HG02938 (cell line): ENCODE measurements at regions not wholly inside any gene's neighbourhood (a gene's known extent, or its start where the extent isn't known, plus 50 kb on each side); places are given as distances from the start of the nearest gene placed in this dataset.
"Not testable (repeated sequence)": the region's sequence is repeated elsewhere in the genome, so short reads cannot be mapped to it uniquely, and the experiment has no call there.

Source experiments
- ATAC-seq: cut with Tn5 transposase; IDR thresholded peaks from one replicate; pipeline ENCODE4 v1.9.1; 2021; ENCODE audit warnings: mild to moderate bottlenecking, moderate library complexity; ENCODE audit not compliant: unreplicated experiment

DNA sequence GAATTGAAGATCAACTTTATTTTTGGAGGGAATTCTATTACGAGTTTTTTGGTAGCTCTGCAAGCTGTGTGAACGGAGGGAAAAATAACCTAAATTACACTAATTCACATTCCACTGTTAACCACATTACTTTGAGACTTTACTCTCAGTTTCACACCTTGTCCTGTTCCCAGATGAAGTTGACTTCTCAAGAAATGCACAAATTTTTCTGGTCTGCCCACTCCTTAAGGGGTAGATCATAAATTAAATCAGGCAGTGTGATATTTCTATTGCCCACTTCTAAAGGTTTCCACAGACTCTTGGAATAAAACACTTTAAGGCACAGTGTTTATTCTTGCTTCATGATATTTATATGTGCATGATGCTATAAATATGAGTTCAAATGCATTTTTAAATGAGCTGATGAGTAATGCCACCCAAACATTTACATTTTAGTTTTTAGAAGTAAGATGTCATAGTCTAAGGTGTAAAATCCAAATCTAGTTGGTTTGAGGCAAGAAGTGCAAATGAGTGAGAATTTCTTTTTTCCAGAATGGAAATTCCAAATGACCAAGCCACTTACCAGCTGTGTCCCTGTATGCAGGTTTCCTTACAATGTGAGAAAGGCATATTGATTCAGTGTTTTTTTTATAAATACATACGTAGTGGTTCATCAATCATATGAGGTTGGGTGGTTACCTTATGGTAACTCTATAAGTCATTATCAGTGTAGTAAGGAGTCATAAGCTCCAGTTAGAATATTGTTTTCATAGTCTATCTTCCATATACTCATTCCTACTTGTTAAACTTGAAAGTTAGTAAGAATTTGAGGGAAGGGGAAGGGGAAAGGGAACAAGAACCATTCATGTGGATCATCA is 437.7 kb upstream of the MEF2C start:
- ATAC-seq, result no peak

GRCh38 chr5:89317838-89318237 is 434.9 kb upstream of the MEF2C start:
- not testable (repeated sequence) for ATAC-seq

DNA sequence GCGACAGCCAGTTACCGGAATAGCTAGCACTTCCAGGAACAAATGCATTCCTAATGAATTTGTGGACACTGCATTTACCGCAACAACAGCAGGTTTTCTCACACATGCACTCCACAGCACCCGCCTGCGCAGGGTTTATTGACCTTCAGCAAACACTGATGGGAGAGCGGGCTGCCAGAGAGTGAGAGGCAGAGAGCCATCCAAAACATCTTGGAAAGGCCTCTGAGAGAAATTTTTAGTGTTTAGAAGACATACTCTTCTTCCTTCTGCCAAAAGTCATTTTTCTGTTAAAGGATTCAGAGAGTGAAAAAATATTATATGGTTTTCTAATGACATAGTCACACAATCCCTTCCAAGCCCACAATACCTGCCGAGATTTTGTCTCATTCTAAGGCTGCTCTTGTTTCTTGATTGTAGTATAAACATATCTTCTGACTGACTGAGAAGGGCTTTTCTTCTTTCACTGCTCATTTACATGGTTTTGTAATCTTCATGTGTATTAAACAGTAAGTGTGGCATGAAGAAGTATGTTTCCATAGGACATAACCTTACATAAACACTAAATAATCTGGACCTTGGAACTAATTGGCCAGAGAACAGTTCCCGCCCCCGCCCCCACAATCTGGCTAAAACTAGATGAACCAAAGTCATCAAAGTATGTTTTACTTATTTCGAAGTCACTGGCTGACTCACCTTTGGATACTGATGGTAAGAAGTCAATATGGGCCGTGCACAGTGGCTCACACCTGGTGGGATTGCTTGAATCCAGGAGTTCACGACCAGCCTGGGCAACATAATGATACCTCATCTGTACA is 432.5 kb upstream of the MEF2C start:
- no peak for ATAC-seq

- ATAC-seq, result peak; percentile 97
These were observed 431.0 kb upstream of the MEF2C start for GRCh38 chr5:89313804-89314588.

DNA sequence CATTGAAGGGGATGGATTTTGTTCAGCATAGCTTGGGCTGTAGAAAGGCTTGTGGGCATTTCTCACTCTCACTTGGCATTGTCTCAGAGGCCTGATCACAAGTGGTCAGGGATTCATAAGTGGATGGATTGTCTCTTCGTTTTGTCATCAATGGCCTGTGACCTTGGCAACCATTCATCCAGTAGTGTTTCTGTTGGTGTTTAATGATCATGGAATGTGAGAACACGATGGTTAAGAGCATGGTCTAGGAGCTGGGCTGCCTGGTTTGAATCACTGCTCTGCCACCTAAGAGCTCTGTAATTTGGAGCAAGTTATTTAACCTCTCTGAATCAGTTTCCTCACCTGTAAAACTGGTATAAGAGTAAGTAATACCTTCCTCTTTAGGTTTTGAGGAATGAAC is 430.1 kb upstream of the MEF2C start:
- no peak for ATAC-seq

GRCh38 chr5:89309268-89309667 is 426.3 kb upstream of the MEF2C start:
- no peak for ATAC-seq

DNA sequence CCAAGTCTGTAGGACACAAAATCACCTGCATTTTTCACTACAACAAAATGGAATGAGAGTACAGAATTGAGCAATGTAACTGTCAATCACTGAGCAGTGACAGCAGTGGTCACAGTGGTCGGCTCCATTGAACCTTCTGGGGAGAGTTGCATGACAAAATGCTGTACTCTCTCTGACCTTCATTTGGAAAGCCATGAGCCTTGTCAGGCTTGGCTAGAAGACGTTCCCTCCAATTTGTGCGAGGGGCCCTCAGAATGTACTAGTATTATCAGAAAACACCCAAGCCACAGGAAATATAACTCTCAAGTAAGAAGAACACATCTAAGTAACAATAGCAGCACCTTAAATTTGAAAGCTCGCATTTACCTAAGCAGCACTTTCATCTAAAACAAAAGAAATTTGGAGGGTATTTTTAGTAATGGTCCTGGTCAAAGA is 425.6 kb upstream of the MEF2C start:
- ATAC-seq, result peak; percentile 93

- no peak for ATAC-seq
These were observed 425.0 kb upstream of the MEF2C start for GRCh38 chr5:89307972-89308371.

- not testable (repeated sequence) for ATAC-seq
These were observed 424.2 kb upstream of the MEF2C start for GRCh38 chr5:89307141-89307540.

- peak; percentile 73 for ATAC-seq
These were observed 420.1 kb upstream of the MEF2C start for GRCh38 chr5:89303033-89303480.

DNA sequence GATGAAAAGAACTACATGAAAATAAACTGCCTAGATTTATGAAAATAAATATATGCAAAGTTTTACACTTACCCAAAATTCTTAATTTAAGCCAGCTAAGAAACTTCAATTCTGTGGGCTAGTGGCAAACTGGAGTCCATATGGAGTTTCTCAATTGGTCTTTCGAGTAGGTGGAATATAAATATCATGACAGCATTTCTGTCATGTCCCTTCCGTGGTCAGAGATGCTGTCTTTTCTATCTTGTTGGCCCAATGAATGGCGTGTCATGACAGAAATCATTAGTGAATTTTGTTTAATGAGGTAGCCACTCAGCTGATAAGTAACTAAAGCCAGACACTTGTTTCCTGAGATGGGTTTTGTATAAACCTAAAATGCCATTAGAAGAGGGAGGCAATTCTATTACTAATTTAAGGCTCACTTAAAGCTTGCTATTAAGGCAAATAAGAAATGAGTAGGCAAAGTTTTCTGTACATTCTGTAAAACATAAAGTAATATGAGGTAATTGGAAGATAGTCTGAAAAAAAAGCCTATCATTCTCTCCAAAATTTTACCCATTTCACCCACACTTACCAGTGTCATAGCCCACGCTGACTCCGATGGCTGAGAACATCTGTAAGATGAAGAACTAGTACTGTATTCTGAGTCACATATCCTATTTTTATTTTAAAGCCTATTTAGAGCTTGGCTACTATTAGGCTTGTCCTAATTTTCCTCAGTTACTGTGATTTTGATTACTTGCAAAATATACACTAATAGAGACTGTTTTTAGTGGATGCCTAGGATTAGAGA is 419.3 kb upstream of the MEF2C start:
- peak; percentile 32 for ATAC-seq

- peak; percentile 79 for ATAC-seq
These were observed 418.5 kb upstream of the MEF2C start for GRCh38 chr5:89301321-89302025.

DNA sequence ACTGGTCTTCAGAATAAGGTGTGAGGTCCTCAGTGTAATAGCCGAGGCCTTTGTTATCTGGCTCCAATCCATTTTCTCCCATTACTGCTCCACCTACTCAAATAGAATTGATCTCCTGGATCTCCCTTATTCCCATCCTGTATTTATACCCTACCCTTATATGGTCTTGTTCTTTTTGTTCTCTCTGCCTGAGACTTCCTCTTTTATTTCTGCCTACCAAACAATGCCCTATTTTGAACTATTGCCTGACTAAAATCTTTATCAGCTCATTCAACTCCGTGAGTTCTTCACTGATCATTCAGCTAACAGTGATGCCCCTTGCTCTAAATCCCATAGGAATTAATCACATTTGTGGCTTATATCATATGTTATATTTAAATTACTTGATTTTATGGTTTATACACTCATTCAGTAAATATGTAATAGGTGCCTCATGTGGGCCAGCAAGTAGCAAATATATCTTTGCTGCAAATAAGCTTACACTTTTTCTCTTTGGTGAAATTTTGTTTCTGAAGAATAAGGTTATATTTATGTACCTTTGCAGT is 417.5 kb upstream of the MEF2C start:
- ATAC-seq, result no peak

GRCh38 chr5:89299998-89300397 is 417.0 kb upstream of the MEF2C start:
- ATAC-seq, result no peak

GRCh38 chr5:89297066-89297465 is 414.1 kb upstream of the MEF2C start:
- ATAC-seq, result peak; percentile 37

- no peak for ATAC-seq
These were observed 410.8 kb upstream of the MEF2C start for GRCh38 chr5:89293810-89294209.

DNA sequence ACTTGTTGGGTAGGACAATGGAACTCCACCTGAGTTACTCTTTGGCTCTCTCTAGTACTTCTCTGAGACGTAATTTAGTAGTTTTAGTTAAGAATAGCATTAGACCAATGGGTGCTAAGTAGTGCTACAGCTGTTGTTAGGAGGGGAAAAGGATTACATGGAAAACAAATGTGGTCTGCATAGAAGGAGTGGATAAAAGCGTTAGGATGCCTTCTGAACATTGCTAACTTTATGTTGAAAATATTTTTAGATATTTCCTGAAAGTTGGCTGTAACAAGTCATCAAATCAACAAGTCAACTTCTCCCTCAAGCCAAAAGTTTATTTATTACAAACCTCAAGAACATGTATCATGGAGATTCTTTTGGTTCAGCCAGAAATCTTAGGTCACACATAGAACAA is 409.5 kb upstream of the MEF2C start:
- ATAC-seq, result no peak

DNA sequence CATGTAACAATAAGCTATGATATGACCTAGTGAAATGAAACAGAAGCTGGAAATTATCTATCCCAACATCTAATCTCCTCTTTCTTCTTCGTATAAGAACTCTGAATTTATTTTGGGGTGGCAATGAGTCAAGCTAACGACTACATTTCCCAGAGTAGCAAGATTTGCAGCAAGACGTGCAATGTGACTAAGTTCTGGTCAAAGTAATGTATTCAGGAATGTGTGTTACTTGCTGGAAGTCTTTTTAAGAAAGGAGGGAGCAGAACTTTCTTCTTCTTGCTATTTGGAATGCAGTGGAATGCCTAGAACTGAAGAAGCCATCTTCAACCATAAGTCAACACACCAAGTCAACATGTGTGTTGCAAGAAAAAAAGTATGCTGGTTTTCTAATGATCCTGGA is 406.6 kb upstream of the MEF2C start:
- ATAC-seq, result no peak

DNA sequence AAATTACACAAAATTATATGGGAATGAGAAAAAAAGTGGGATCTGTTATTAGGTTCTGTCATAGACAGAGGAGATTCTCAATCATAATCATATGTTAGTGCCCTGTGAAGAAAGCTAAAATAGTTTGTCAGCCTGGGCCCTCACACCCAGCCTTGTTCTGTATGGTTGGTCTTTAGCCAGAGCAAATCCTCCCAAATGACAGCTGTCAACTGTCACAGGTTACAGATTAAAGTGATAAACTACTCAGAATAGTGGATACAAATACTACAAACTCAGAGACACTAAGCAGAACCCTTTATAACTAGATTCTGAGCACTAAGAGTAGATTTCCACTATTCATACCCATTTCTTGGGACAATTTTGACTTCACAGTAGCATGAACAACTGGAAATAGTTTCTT is 405.0 kb upstream of the MEF2C start:
- ATAC-seq, result no peak
